HG02610 (cell line): ENCODE measurements at regions not wholly inside any gene's neighbourhood (a gene's known extent, or its start where the extent isn't known, plus 50 kb on each side); places are given as distances from the start of the nearest gene placed in this dataset.
"Not testable (repeated sequence)": the region's sequence is repeated elsewhere in the genome, so short reads cannot be mapped to it uniquely, and the experiment has no call there.

Experiments
- ATAC-seq: cut with Tn5 transposase; IDR thresholded peaks from one replicate; pipeline ENCODE4 v1.9.1; 2021; ENCODE audit warnings: mild to moderate bottlenecking, moderate library complexity; ENCODE audit not compliant: unreplicated experiment

GRCh38 chr4:187389420-187389819, 606.2 kb upstream of the ZFP42 start:
- ATAC-seq = no peak

- ATAC-seq = no peak
Observed at GRCh38 chr4:187390646-187391045, 604.9 kb upstream of the ZFP42 start.

DNA sequence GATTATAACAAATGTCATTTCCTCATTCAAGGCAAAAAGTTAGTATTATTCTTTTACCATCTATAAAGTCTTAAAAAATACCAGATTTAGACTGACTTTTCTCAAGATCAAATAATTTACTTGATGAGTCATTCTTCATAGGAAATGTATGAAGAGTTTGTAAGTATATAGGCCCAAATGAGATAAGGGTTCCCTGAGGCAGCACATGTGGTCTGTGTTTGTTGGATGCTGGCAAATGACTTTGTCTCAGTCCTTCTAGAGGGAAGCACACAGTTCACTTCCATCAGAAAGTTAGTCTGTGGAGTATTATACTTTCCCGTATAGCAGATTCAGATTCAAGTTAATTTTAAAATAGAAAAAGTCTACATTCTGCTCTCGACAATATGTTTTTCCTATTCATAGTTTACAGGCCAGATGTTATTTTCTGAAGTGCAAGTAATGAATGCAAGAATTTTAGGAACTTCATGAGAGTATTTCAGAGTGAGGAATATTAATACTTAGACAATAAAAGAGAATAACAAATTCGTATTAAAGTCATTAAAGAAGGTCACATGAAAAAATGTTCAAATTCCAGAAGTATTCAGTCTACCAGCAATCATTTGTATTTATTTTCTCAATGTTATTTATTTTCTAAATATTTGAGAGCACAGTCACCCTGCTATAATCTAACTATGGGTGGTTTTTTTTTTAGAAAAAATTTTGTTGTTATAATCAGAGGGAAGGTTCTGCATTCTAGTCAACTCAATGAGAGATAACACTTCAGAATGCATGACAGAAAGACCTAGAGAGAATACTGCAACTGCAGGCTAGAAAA, 601.8 kb upstream of the ZFP42 start:
- no peak for ATAC-seq

- ATAC-seq = no peak
Observed at GRCh38 chr4:187396106-187396505, 599.5 kb upstream of the ZFP42 start.

DNA sequence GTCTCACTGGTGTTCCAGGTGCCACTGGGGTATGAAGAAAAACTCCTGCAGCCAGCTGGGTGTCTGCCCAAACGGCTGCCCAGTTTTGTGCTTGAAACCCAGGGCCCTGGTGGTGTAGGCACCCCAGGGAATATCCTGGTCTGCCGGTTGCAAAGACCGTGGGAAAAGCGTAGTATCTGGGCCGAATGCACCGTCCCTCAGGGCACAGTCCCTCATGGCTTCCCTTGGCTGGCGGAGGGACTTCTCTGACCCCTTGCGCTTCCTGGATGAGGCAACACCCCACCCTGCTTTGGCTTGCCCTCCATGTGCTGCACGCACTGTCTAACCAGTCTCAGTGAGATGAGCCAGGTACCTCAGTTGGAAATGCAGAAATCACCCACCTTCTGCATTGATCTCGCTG, 587.1 kb upstream of the ZFP42 start:
- ATAC-seq = not testable (repeated sequence)

DNA sequence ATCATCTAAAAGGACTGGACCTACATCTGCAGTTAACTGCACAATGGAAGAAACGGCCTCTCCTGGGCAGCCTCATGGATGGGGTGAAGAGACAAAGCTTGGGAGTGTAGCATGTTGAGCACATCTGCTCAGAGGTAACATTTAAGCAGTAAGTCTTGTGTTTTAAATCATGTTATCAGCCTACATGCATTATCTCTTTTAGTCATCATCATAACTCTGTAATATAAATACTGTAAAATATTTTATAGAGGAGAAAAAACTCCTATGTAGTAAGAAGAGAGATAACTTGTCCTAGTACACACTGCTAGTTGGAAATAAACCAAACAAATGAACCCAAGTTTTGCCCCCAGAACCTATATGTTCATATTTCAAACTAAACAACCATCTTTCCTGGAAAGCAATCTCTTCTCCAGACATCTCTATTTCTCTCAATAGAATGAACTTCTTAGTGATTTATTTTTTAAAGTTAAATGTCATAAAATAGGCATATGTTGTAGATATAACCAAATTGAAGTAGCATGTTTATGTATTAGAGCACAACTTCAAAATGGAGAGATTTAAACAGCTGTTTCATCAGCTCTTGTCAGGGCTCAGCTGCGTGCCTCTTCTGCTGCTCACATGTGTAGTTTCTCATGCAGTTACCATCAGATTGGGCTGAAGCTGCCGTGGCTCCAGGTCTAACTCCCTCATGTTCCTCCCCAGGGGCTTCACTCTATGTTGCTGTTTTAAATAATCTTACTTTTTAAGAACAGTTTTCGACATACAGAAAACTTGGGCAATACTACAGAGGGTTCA, 581.8 kb upstream of the ZFP42 start:
- no peak for ATAC-seq

GRCh38 chr4:187414716-187415115, 580.9 kb upstream of the ZFP42 start:
- ATAC-seq = no peak

- no peak for ATAC-seq
Observed at GRCh38 chr4:187415231-187415630, 580.3 kb upstream of the ZFP42 start.

GRCh38 chr4:187416216-187416615, 579.4 kb upstream of the ZFP42 start:
- no peak for ATAC-seq

DNA sequence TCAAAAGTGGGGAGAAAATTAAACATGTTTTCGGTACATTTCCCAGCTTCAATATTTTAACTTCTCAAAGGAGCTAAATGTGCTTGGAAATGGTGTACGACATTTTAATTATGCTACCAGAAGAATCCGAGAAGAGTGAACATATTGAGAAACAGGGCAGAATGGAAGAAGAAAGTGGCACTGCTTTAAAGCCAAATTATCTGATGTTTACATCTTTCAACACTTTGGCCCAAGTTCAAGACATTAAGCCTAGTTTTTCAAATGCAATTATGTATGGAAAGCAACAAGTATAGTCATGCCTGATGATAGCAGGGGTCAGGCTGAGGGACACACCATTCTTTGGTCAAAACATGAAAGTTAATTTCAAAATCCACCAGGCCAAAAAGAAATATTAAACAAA, 577.9 kb upstream of the ZFP42 start:
- no peak for ATAC-seq

DNA sequence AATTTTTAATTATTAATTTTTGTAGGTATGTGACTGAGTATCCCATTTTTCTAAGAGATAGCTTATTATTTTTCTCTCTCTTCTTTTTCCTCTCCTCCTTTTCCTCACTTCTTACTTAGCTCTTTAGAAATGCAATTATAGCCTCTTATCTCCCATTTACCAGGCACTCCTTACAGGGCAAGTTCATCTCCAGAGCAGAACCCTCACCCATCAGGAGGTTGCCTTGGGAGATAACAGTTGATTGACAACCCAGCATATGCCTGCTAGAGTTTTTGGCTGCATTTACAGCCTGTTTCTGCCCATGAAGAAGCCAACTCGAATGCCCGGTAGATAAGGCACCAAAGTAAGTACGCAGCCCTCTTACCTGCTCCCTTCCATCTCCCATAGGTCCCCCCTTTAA, 572.9 kb upstream of the ZFP42 start:
- no peak for ATAC-seq

- ATAC-seq = no peak
Observed at GRCh38 chr4:187424636-187425035, 570.9 kb upstream of the ZFP42 start.

DNA sequence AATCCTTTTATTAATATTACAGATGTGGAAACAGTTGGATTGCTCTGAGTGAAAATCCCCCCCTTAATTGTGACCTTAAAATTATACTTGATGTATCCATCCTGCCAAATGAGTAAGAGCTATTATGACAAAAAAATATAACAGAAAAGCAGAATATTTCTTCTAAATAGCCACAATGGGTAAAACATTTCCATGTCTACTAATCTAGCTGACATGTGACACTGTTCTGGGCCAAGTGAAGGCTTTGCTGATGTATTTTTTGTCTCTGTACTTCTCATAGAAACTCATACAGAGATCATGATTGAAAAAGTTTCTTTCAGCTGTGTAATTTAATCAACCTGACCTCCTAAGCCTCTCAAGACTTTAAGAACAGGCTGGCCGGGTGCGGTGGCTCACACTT, 569.1 kb upstream of the ZFP42 start:
- ATAC-seq = no peak

DNA sequence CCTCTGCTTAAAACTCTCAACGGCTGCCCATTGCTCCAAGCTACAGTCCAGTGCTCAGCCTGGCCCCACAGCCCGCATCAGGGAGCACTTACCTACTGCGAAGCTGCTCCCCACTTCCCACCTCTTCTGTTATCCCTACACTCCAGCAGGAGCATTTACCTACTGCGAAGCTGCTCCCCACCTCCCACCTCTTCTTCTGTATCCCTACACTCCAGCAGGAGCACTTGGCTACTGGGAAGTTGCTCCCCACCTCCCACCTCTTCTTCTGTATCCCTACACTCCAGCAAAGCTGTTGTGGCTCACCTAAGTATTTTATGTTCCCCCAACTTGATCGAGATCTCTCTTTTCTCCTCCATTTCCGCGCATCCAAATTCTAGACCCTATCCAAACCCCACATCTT, 563.3 kb upstream of the ZFP42 start:
- no peak for ATAC-seq

GRCh38 chr4:187433141-187433540, 562.4 kb upstream of the ZFP42 start:
- no peak for ATAC-seq

DNA sequence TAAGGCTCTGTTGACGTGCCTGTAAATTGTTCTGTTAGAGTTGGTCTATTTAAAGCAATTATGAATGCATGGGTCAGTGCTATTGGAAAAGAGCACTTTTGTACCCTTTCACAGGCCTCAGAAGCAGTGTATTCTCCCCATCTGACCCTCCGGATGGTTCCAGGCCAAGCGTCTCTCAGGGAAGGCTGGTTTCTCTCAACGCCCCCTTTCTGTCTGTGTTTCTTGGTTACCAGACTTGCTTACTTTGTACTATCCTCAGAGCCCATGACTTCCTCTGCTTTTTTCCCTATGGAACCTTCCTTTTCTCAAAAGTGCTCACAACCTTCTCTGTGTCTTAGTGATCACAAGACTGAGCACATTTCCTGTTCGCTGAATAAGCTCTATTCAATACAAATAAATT, 559.3 kb upstream of the ZFP42 start:
- no peak for ATAC-seq

DNA sequence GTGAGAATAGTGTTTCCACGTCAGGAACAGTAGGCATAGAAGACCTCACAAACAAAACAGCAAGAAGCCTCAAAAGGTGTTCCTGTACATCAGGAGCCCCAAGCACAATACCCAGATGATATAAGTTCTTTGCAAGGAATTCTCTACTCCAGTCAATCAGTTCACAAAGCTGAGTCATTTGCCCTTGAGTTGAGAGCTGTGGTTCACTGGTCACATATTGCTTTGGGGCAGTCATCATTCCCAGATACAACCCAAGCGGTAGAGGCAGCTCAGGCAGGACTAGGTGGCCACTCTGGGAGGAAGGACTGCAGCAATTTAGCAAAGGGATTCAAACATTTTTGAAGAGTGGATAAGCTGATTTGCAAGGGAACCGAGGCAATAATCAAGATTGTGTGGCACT, 551.5 kb upstream of the ZFP42 start:
- no peak for ATAC-seq

DNA sequence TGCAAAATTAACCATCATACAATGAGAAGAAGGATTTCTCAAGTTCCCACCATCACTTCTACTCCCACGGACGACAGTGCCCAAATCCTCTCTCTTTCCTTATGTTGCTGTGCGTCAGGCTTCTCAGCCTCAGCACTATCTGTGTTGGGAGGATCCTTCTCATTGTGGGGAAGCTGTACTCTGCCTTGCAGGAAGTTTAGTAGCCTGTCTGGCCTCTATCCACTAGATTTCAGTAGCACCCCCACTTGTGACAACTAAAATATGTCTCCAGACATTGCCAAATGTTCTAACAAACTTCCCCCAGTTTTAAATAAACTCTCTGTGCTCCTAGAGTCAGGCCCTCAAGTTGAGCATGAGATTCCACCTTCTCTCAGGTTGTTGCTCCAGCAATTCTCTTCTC, 545.9 kb upstream of the ZFP42 start:
- no peak for ATAC-seq

DNA sequence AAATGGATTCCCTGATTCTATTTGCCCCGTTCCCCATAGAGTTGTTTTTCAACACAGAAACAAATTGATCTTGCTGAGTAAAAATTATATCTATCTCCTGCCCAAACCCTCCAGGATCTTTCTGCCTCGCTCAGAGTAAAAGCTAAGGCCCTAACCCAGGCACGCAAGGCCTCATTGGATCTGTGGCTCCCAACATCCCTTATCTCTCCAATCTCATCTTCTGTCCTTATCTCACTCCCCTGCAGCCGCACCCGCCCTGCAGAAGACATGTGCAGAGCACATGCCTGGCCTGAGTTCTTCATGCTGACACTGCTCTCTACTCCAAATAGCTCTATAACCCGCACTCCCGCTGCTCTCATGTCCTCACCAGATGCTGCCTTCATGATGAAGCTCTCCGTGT, 543.8 kb upstream of the ZFP42 start:
- no peak for ATAC-seq

GRCh38 chr4:187460016-187460415, 535.6 kb upstream of the ZFP42 start:
- ATAC-seq = no peak

- no peak for ATAC-seq
Observed at GRCh38 chr4:187464573-187464972, 531.0 kb upstream of the ZFP42 start.

GRCh38 chr4:187467224-187467623, 528.3 kb upstream of the ZFP42 start:
- no peak for ATAC-seq
